ENCODE measurements at regions not wholly inside any gene's neighbourhood (a gene's known extent, or its start where the extent isn't known, plus 50 kb on each side); places are given as distances from the start of the nearest gene placed in this dataset.

DNA sequence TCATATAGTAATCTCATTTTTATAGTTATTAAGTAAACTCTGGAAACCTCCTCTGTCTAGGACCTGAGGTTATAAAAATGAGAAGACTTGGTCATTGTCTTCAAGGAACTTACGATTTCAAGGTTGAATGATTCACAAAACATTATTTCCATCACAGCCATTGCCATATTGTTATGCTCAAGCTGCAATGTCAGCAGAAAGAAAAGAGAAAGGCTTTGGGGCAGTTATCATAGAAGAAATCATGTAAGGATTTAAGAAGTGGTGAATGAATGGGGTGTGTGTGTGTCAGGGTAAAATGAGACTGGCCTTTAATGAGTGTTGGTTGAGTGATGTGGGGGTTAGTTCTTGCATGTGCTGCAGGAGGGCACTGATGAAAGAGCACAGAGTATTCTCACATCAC is 346.8 kb downstream of the SQOR start:
- H3K9ac ChIP-seq (ENCODE audit: low read depth, low read length): no peak overlapping the region
- H3K4me1 ChIP-seq (ENCODE audit: control insufficient read depth, insufficient read depth, low read length): no peaks in the 10 kb centered on the region
- H3K9me3 ChIP-seq (ENCODE audit: control insufficient read depth, insufficient read depth, low read length): peaks cover 7% of the 10 kb centered on the region; the same call in 1 of the 2 replicates
- ChIA-PET POLR2A (ENCODE audit: unreplicated experiment) (no interaction called here), CTCF (no interaction called here)
- no peak overlapping the region for H2BK120ac ChIP-seq (ENCODE audit: low read depth, low read length)
- no peak for DNase-seq
- no peak overlapping the region for H3K4me3 ChIP-seq (ENCODE audit: insufficient read depth, low read depth, low read length)
- H3K9me1 ChIP-seq (ENCODE audit: insufficient read depth, low read length): no peaks in the 10 kb centered on the region
- no peak overlapping the region for H2BK5ac ChIP-seq (ENCODE audit: low read depth, low read length, poor library complexity, severe bottlenecking)
- H4K5ac ChIP-seq (ENCODE audit: low read depth, low read length): no peak overlapping the region
- H3K4me2 ChIP-seq (ENCODE audit: low read depth, low read length): no peak overlapping the region
- H3K18ac ChIP-seq (ENCODE audit: low read depth, low read length): no peak overlapping the region
- H3K27ac ChIP-seq (ENCODE audit: insufficient read depth, low read length): no peak overlapping the region
- no peak for ATAC-seq (ENCODE audit: low read depth)
- no peak overlapping the region for H2BK15ac ChIP-seq (ENCODE audit: low read depth, low read length)
- H3K36me3 ChIP-seq (ENCODE audit: control insufficient read depth, insufficient read depth, low read length): no peaks in the 10 kb centered on the region
- no peaks in the 10 kb centered on the region for H4K20me1 ChIP-seq (ENCODE audit: insufficient read depth, low read length)
- H2AK5ac ChIP-seq (ENCODE audit: low read depth, low read length): no peak overlapping the region
- H3K79me1 ChIP-seq (ENCODE audit: low read depth in 1 of 2, low read length in 2 of 2): no peaks in the 10 kb centered on the region
- intact Hi-C loops (cut with micrococcal nuclease) (no loop called here), dilution Hi-C loops (cut with HindIII; ENCODE audit: low sequenced_read_pairs, unreplicated experiment) (no loop called here), in situ Hi-C loops (cut with MboI; ENCODE audit: low sequenced_read_pairs) (no loop called here)
- no peak overlapping the region for H2BK20ac ChIP-seq (ENCODE audit: low read depth, low read length)
- BruUV-seq (replicated peaks): no TSS peak
- peak; percentile 44; the same call in 1 of the 2 replicates for TF ChIP-seq MAFK (IDR thresholded peaks at IDR 0.05; ENCODE audit: low read depth, low read length)
- TF ChIP-seq SMC3 (IDR thresholded peaks at IDR 0.05; ENCODE audit: low read depth, low read length): no peak
- H3K14ac ChIP-seq (replicated peaks; ENCODE audit: low read depth, low read length): no peak overlapping the region
- H2AFZ ChIP-seq (replicated peaks; ENCODE audit: low read length, poor library complexity): no peak overlapping the region
- no peak overlapping the region for H4K8ac ChIP-seq (ENCODE audit: low read depth in 2 of 2, low read length in 2 of 2)
- H4K91ac ChIP-seq (ENCODE audit: insufficient read depth, low read depth, low read length): no peak overlapping the region
- H3K4ac ChIP-seq (ENCODE audit: low read depth, low read length): no peak overlapping the region
- no peaks in the 10 kb centered on the region for H3K27me3 ChIP-seq (ENCODE audit: control insufficient read depth, insufficient read depth, low read length)
- no peak overlapping the region for H2AK9ac ChIP-seq (replicated peaks; ENCODE audit: low read depth, low read length, poor library complexity)
- WGBS, 2 experiments (ENCODE audit: extremely low coverage in 2 of 2, insufficient read length in 1 of 2): no CpG with 5 or more reads among the region's 1 CpG
- H3K23ac ChIP-seq (ENCODE audit: low read depth, low read length): no peak overlapping the region
- H3K56ac ChIP-seq (ENCODE audit: extremely low read depth, insufficient read depth, low read length): no peak overlapping the region

Measured in IMR-90 (cell line).